HG02571 (cell line): ENCODE measurements at regions not wholly inside any gene's neighbourhood (a gene's known extent, or its start where the extent isn't known, plus 50 kb on each side); places are given as distances from the start of the nearest gene placed in this dataset.

Source experiments
- ATAC-seq: cut with Tn5 transposase; IDR thresholded peaks from one replicate; pipeline ENCODE4 v1.9.1; 2021; ENCODE audit warnings: mild to moderate bottlenecking, moderate library complexity; ENCODE audit not compliant: unreplicated experiment

- no peak for ATAC-seq
Measured at GRCh38 chr14:98446508-98446907, 825.5 kb downstream of the BCL11B start.

- no peak for ATAC-seq
Measured at GRCh38 chr14:98456231-98456630, 815.8 kb downstream of the BCL11B start.

- ATAC-seq, result no peak
Measured at GRCh38 chr14:98458702-98459101, 813.3 kb downstream of the BCL11B start.

- no peak for ATAC-seq
Measured at GRCh38 chr14:98462908-98463307, 809.1 kb downstream of the BCL11B start.

GRCh38 chr14:98466807-98467206, 805.2 kb downstream of the BCL11B start:
- no peak for ATAC-seq

GRCh38 chr14:98470663-98471062, 801.3 kb downstream of the BCL11B start:
- no peak for ATAC-seq

GRCh38 chr14:98474900-98475299, 797.1 kb downstream of the BCL11B start:
- ATAC-seq, result no peak

GRCh38 chr14:98477935-98478334, 794.1 kb downstream of the BCL11B start:
- ATAC-seq, result no peak

GRCh38 chr14:98489115-98489514, 782.9 kb downstream of the BCL11B start:
- no peak for ATAC-seq

GRCh38 chr14:98494582-98494981, 777.4 kb downstream of the BCL11B start:
- ATAC-seq, result no peak

- ATAC-seq, result no peak
Measured at GRCh38 chr14:98498019-98498885, 773.7 kb downstream of the BCL11B start.

- ATAC-seq, result no peak
Measured at GRCh38 chr14:98501335-98501734, 770.7 kb downstream of the BCL11B start.

GRCh38 chr14:98501836-98502235, 770.2 kb downstream of the BCL11B start:
- no peak for ATAC-seq

- ATAC-seq, result no peak
Measured at GRCh38 chr14:98503086-98503815, 768.7 kb downstream of the BCL11B start.

- ATAC-seq, result no peak
Measured at GRCh38 chr14:98507264-98507663, 764.7 kb downstream of the BCL11B start.

- ATAC-seq, result no peak
Measured at GRCh38 chr14:98510392-98510791, 761.6 kb downstream of the BCL11B start.

GRCh38 chr14:98512501-98513251, 759.3 kb downstream of the BCL11B start:
- ATAC-seq, result no peak

- no peak for ATAC-seq
Measured at GRCh38 chr14:98513558-98513957, 758.4 kb downstream of the BCL11B start.

GRCh38 chr14:98514016-98514415, 758.0 kb downstream of the BCL11B start:
- ATAC-seq, result no peak

- ATAC-seq, result no peak
Measured at GRCh38 chr14:98536256-98536655, 735.7 kb downstream of the BCL11B start.

GRCh38 chr14:98542316-98542715, 729.7 kb downstream of the BCL11B start:
- no peak for ATAC-seq
